HCT116 (cell line): ENCODE measurements at regions not wholly inside any gene's neighbourhood (a gene's known extent, or its start where the extent isn't known, plus 50 kb on each side); places are given as distances from the start of the nearest gene placed in this dataset.

Source experiments
- ATAC-seq: fragments of 200-7000 bp; cut with Tn5 transposase; 2 replicates; pipeline ENCODE4 v1.9.1; 2020; ENCODE audit warnings: mild to moderate bottlenecking, moderate library complexity
- BruUV-seq: library from RNA; stranded (reverse); fragments of 400-500 nt; replicated peaks from 2 replicates; lab custom pipeline; 2021; lab: Mats Ljungman, UMichigan
- CTCF ChIA-PET: fragments of 300-600 bp; sonication (Branson Sonifier 250); formaldehyde crosslinking; loops from one replicate; lab custom pipeline; 2021; ENCODE audit warnings: antibody characterized with exemption; lab: Charles Lee
- POLR2A ChIA-PET: fragments of 300-600, 350-600 bp; sonication (Branson Sonifier 250); formaldehyde crosslinking; loops from one replicate; lab custom pipeline; 2021; ENCODE audit warnings: antibody characterized with exemption; lab: Charles Lee
- RAD21 ChIA-PET, 2 experiments: fragments of 300-600 bp; sonication (Branson Sonifier 250); formaldehyde crosslinking; loops; one replicate each; lab custom pipeline; 2023; ENCODE audit warnings: low total read pairs in 2 of 2; ENCODE audit not compliant: uncharacterized antibody in 2 of 2, unreplicated experiment in 2 of 2, low non-redundant PET in 1 of 2; lab: Charles Lee
- DNase-seq: peaks from one replicate; pipeline ENCODE4 v3.0.0-alpha.2; 2010; ENCODE audit warnings: low read depth, low spot score
- H2AFZ ChIP-seq: fragments of 200-600 bp; shearing (Covaris generic), sonication (generic); 2 replicates; pipeline ENCODE4 v1.6.1; 2017; ENCODE audit warnings: low read depth, mixed run types, mixed read lengths, antibody characterized with exemption, low read length; ENCODE audit not compliant: poor library complexity, severe bottlenecking
- H3K27ac ChIP-seq: 2 replicates; pipeline ENCODE4 v1.5.1; 2012; ENCODE audit warnings: low read depth, low read length
- H3K27me3 ChIP-seq: fragments of 200-600 bp; sonication (generic); 2 replicates; pipeline ENCODE4 v1.6.1; 2016; ENCODE audit warnings: mixed run types, low read length, mixed read lengths; ENCODE audit not compliant: insufficient read depth
- H3K36me3 ChIP-seq, 2 experiments: fragments of 200-500 bp in 1 of 2; fragments of 200-600 bp in 1 of 2; sonication (Bioruptor generic) in 1 of 2; sonication (generic) in 1 of 2; 2 replicates each; pipeline versions ENCODE4 v1.5.1 to v1.6.1; 2014 to 2016; ENCODE audit warnings: low read length in 2 of 2, inconsistent platforms in 1 of 2, mixed read lengths in 1 of 2, mixed run types in 1 of 2; ENCODE audit not compliant: insufficient read depth in 2 of 2, control insufficient read depth in 1 of 2
- H3K4me1 ChIP-seq, 2 experiments: fragments of 200-600 bp in 1 of 2; sonication (generic) in 1 of 2; 2 replicates each; pipeline versions ENCODE4 v1.5.1 to v1.6.1; 2012 to 2017; ENCODE audit warnings: low read length in 2 of 2, inconsistent platforms in 1 of 2, mild to moderate bottlenecking in 1 of 2, mixed read lengths in 1 of 2, mixed run types in 1 of 2, moderate library complexity in 1 of 2; ENCODE audit not compliant: insufficient read depth in 2 of 2, control insufficient read depth in 1 of 2
- H3K4me2 ChIP-seq: fragments of 200-600 bp; sonication (generic); 2 replicates; pipeline ENCODE4 v1.6.1; 2017; ENCODE audit warnings: mixed run types, low read length, mixed read lengths
- H3K4me3 ChIP-seq, 2 experiments: fragments of 200-600 bp in 1 of 2; sonication (generic) in 1 of 2; replicated peaks in 1 of 2; 2 replicates each; pipeline ENCODE4 v1.5.1; 2011 to 2016; ENCODE audit warnings: low read length in 2 of 2, control low read depth in 1 of 2, low read depth in 1 of 2, mild to moderate bottlenecking in 1 of 2, mixed read lengths in 1 of 2, mixed run types in 1 of 2
- H3K79me2 ChIP-seq: fragments of 200-600 bp; sonication (generic); 2 replicates; pipeline ENCODE4 v1.6.1; 2017; ENCODE audit warnings: mild to moderate bottlenecking, mixed run types, low read length, moderate library complexity, mixed read lengths; ENCODE audit not compliant: insufficient read depth
- H3K9ac ChIP-seq: fragments of 200-600 bp; sonication (generic); 2 replicates; pipeline ENCODE4 v1.6.1; 2016; ENCODE audit warnings: low read length, mixed read lengths
- H3K9me2 ChIP-seq: fragments of 200-600 bp; sonication (generic), shearing (Covaris generic); 2 replicates; pipeline ENCODE4 v1.6.1; 2017; ENCODE audit warnings: mixed run types, mild to moderate bottlenecking, moderate library complexity; ENCODE audit not compliant: insufficient read depth
- H3K9me3 ChIP-seq, 2 experiments: fragments of 200-500 bp in 1 of 2; fragments of 200-600 bp in 1 of 2; sonication (Bioruptor generic) in 1 of 2; sonication (generic) in 1 of 2; 2 replicates each; pipeline ENCODE4 v1.6.1; 2014 to 2017; ENCODE audit warnings: low read length in 2 of 2, mixed read lengths in 2 of 2, inconsistent platforms in 1 of 2, low read depth in 1 of 2, mild to moderate bottlenecking in 1 of 2, mixed run types in 1 of 2, moderate library complexity in 1 of 2; ENCODE audit not compliant: control insufficient read depth in 1 of 2, insufficient read depth in 1 of 2
- H4K20me1 ChIP-seq: fragments of 200-600 bp; sonication (generic), shearing (Covaris generic); 2 replicates; pipeline ENCODE4 v1.6.1; 2017; ENCODE audit warnings: mixed run types, mild to moderate bottlenecking, moderate library complexity; ENCODE audit not compliant: insufficient read depth
- CBX3 ChIP-seq: IDR thresholded peaks from 2 replicates; pipeline ENCODE4 v1.6.1; 2012; ENCODE audit warnings: low read depth
- EGR1 ChIP-seq: IDR thresholded peaks from 2 replicates; pipeline ENCODE4 v1.6.1; 2012; ENCODE audit warnings: low read depth
- RAD21 ChIP-seq: IDR thresholded peaks from 2 replicates; pipeline ENCODE4 v1.6.1; 2012; ENCODE audit warnings: low read depth, mild to moderate bottlenecking
- SRF ChIP-seq: IDR thresholded peaks from 2 replicates; pipeline ENCODE4 v1.6.1; 2012; ENCODE audit warnings: low read depth
- TCF7L2 ChIP-seq: IDR thresholded peaks from 2 replicates; pipeline ENCODE4 v1.7.0; 2011; ENCODE audit warnings: borderline replicate concordance, inconsistent platforms; ENCODE audit not compliant: insufficient read depth, insufficient read length; ENCODE audit errors: extremely low read depth
- YY1 ChIP-seq: IDR thresholded peaks from 2 replicates; pipeline ENCODE4 v1.6.1; 2011; ENCODE audit warnings: low read length, low read depth, moderate library complexity, mild to moderate bottlenecking; ENCODE audit not compliant: insufficient replicate concordance; ENCODE audit errors: extremely low read depth
- intact Hi-C: fragments of 100-400 bp; cut with micrococcal nuclease; formaldehyde crosslinking; loops from 2 replicates; pipeline ENCODE4 v1.10.0; 2022
- TF ChIP-seq, protein P1 (sequence below): IDR thresholded peaks from 2 replicates; pipeline ENCODE4 v1.6.1; 2012
- TF ChIP-seq, protein P2 (sequence below), 3 experiments: fragments of 200-600 bp in 1 of 3; sonication (generic) in 1 of 3; IDR thresholded peaks in 2 of 3; conservative IDR thresholded peaks in 1 of 3; 2 replicates each; pipeline ENCODE4 v1.5.1; 2012 to 2017; ENCODE audit warnings: low read depth in 2 of 3, low read length in 2 of 3, antibody characterized with exemption in 1 of 3, borderline replicate concordance in 1 of 3, control low read depth in 1 of 3, mild to moderate bottlenecking in 1 of 3, mixed read lengths in 1 of 3, mixed run types in 1 of 3, moderate library complexity in 1 of 3; ENCODE audit not compliant: insufficient read depth in 1 of 3

DNA sequence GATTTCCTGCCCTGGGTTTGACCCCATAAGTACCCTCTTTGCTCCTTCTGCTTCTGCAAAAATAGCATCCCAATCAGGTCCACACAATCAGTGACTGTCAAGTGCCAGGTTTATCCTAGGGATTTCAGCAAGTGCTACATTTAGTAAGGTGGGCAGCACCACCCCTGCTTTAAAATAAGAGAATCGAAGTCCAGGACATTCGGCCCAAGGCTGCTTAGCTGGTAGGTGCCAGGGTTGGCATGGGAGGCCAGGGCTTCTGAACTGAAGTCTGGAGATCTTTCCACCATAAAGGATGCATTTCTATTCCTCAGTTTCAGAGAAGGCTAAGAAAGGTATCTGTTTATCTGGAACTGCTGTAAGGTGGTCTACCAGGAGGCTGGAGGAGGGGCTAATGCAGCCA lies 408.3 kb downstream of the ZNF536 start:
- Histone ChIP-seq H2AFZ (no peak overlapping the region), H3K4me3 (no peak overlapping the region), H3K79me2 (no peaks in the 10 kb centered on the region), H3K4me2 (no peak overlapping the region), H3K9me2 (no peaks in the 10 kb centered on the region), H3K9ac (no peak overlapping the region), H3K9me3 (peaks cover 0 to 9% of the 10 kb centered on the region in 2 experiments; a peak in 2 of 4 replicates), H3K4me1 (no peaks in the 10 kb centered on the region), H3K36me3 (no peaks in the 10 kb centered on the region), H4K20me1 (no peaks in the 10 kb centered on the region), H3K27me3 (no peaks in the 10 kb centered on the region), H3K27ac (no peak overlapping the region)
- no peak for DNase-seq
- BruUV-seq, result no TSS peak
- TF ChIP-seq, protein P1, sequence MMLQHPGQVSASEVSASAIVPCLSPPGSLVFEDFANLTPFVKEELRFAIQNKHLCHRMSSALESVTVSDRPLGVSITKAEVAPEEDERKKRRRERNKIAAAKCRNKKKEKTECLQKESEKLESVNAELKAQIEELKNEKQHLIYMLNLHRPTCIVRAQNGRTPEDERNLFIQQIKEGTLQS, result no peak
- no peak for TF ChIP-seq RAD21
- TF ChIP-seq SRF, result no peak
- TF ChIP-seq CBX3, result no peak
- TF ChIP-seq, protein P2, sequence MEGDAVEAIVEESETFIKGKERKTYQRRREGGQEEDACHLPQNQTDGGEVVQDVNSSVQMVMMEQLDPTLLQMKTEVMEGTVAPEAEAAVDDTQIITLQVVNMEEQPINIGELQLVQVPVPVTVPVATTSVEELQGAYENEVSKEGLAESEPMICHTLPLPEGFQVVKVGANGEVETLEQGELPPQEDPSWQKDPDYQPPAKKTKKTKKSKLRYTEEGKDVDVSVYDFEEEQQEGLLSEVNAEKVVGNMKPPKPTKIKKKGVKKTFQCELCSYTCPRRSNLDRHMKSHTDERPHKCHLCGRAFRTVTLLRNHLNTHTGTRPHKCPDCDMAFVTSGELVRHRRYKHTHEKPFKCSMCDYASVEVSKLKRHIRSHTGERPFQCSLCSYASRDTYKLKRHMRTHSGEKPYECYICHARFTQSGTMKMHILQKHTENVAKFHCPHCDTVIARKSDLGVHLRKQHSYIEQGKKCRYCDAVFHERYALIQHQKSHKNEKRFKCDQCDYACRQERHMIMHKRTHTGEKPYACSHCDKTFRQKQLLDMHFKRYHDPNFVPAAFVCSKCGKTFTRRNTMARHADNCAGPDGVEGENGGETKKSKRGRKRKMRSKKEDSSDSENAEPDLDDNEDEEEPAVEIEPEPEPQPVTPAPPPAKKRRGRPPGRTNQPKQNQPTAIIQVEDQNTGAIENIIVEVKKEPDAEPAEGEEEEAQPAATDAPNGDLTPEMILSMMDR (IDR thresholded peaks at IDR 0.05 in 2 of 3, conservative IDR thresholded peaks at IDR 0.05 in 1 of 3; ENCODE audit: borderline replicate concordance in 1 of 3, insufficient read depth in 1 of 3, low read depth in 2 of 3, low read length in 2 of 3), result no peak
- TF ChIP-seq YY1, result no peak
- no peak for TF ChIP-seq TCF7L2
- TF ChIP-seq EGR1, result no peak
- intact Hi-C loops, result loop anchor here (10.0 kb wide), 1 partner anchor 1444 kb away; no protein-coding TSS in a partner anchor
- RAD21 ChIA-PET, result no interaction called here
- CTCF ChIA-PET, result no interaction called here
- POLR2A ChIA-PET, result no interaction called here
- no peak for ATAC-seq
